Endodermal cell (in vitro differentiated cells): ENCODE measurements at regions not wholly inside any gene's neighbourhood (a gene's known extent, or its start where the extent isn't known, plus 50 kb on each side); places are given as distances from the start of the nearest gene placed in this dataset.

Source experiments
- DNase-seq: peaks from one replicate; pipeline ENCODE4 v3.0.0-alpha.2; 2017
- H3K27ac ChIP-seq: 2 replicates; pipeline ENCODE4 v1.5.1; 2013; ENCODE audit warnings: mild to moderate bottlenecking, low read depth, low read length, moderate library complexity
- H3K27me3 ChIP-seq: 2 replicates; pipeline ENCODE4 v1.6.1; 2013; ENCODE audit warnings: mild to moderate bottlenecking, low read length, moderate library complexity; ENCODE audit not compliant: insufficient read depth, control insufficient read depth, poor library complexity, severe bottlenecking
- H3K36me3 ChIP-seq: 2 replicates; pipeline ENCODE4 v1.7.0; 2013; ENCODE audit warnings: mild to moderate bottlenecking, low read length, moderate library complexity; ENCODE audit not compliant: control insufficient read depth, insufficient read depth
- H3K4me1 ChIP-seq: one replicate; pipeline ENCODE4 v1.7.0; 2013; ENCODE audit warnings: low read length; ENCODE audit not compliant: control insufficient read depth, insufficient read depth
- H3K4me3 ChIP-seq: 2 replicates; pipeline ENCODE4 v1.5.1; 2013; ENCODE audit warnings: mild to moderate bottlenecking, low read length, moderate library complexity
- H3K9ac ChIP-seq: 2 replicates; pipeline ENCODE4 v1.6.1; 2013; ENCODE audit warnings: mild to moderate bottlenecking, low read length, moderate library complexity; ENCODE audit not compliant: poor library complexity, severe bottlenecking; ENCODE audit errors: extremely low read depth
- H3K9me3 ChIP-seq: 2 replicates; pipeline ENCODE4 v1.6.1; 2013; ENCODE audit warnings: mild to moderate bottlenecking, low read length, moderate library complexity; ENCODE audit not compliant: control insufficient read depth
- H3K27ac Mint-ChIP-seq: 2 replicates; pipeline ENCODE4 v1.8.0; 2020; ENCODE audit warnings: mixed read lengths
- H3K27me3 Mint-ChIP-seq: 2 replicates; pipeline ENCODE4 v1.8.0; 2021; ENCODE audit warnings: mild to moderate bottlenecking, mixed read lengths; ENCODE audit not compliant: insufficient read depth
- H3K36me3 Mint-ChIP-seq: 2 replicates; pipeline ENCODE4 v1.8.0; 2020; ENCODE audit warnings: low read depth, mixed read lengths
- H3K4me1 Mint-ChIP-seq: 2 replicates; pipeline ENCODE4 v1.8.0; 2020; ENCODE audit warnings: mixed read lengths
- H3K4me3 Mint-ChIP-seq: 2 replicates; pipeline ENCODE4 v1.8.0; 2020; ENCODE audit warnings: mild to moderate bottlenecking, moderate library complexity, mixed read lengths
- H3K9me3 Mint-ChIP-seq: 2 replicates; pipeline ENCODE4 v1.8.0; 2020; ENCODE audit warnings: mild to moderate bottlenecking, mixed read lengths
- CTCF ChIP-seq: fragments of 200-600 bp; sonication (generic); conservative IDR thresholded peaks from 2 replicates; pipeline ENCODE4 v1.5.0; 2021; ENCODE audit warnings: antibody characterized with exemption, mild to moderate bottlenecking
- WGBS, 2 experiments: methylation state at CpG; one replicate each; pipeline versions ENCODE4 v1.1.5 to v1.1.7; 2013; ENCODE audit warnings: missing lambda C conversion rate in 2 of 2, mixed read lengths in 1 of 2; ENCODE audit not compliant: insufficient coverage in 1 of 2, insufficient read length in 1 of 2; 5-methylcytosine and 5-hydroxymethylcytosine counted together

- peaks cover 25% of the 10 kb centered on the region for H3K27me3 ChIP-seq
- peaks cover 11% of the 10 kb centered on the region for H3K4me1 Mint-ChIP-seq
- 94 to 100% methylated on average over 1 to 3 of the region's 3 CpGs for WGBS, 2 experiments
- H3K27ac Mint-ChIP-seq: no peak overlapping the region
- H3K36me3 ChIP-seq: no peaks in the 10 kb centered on the region
- no peak for DNase-seq
- H3K9me3 Mint-ChIP-seq: no peaks in the 10 kb centered on the region
- no peak for TF ChIP-seq CTCF
- H3K27ac ChIP-seq: no peak overlapping the region
- H3K27me3 Mint-ChIP-seq: peaks cover 23% of the 10 kb centered on the region
- H3K36me3 Mint-ChIP-seq: no peaks in the 10 kb centered on the region
- no peak overlapping the region for H3K4me3 Mint-ChIP-seq
- H3K9ac ChIP-seq: no peak overlapping the region
- H3K4me1 ChIP-seq: peaks cover 9% of the 10 kb centered on the region
- H3K9me3 ChIP-seq: no peaks in the 10 kb centered on the region
- no peak overlapping the region for H3K4me3 ChIP-seq
Measured at GRCh38 chr3:69669070-69669469, 70.2 kb upstream of the MITF start.

GRCh38 chr3:69665026-69665737 is 74.1 kb upstream of the MITF start:
- no peaks in the 10 kb centered on the region for H3K9me3 ChIP-seq
- DNase-seq: peak; percentile 67
- no peak overlapping the region for H3K27ac ChIP-seq
- Mint-ChIP-seq H3K27me3 (peaks cover 11% of the 10 kb centered on the region), H3K27ac (no peak overlapping the region), H3K4me1 (peaks cover 11% of the 10 kb centered on the region), H3K9me3 (peaks cover 12% of the 10 kb centered on the region), H3K36me3 (peaks cover under 1% of the 10 kb centered on the region), H3K4me3 (no peak overlapping the region)
- WGBS, 2 experiments: 69% methylated on average over 4 of the region's 4 CpGs; no CpG with 5 or more reads in 1 of the 2 experiments
- TF ChIP-seq CTCF: no peak
- H3K27me3 ChIP-seq: no peaks in the 10 kb centered on the region
- no peak overlapping the region for H3K4me3 ChIP-seq
- no peaks in the 10 kb centered on the region for H3K36me3 ChIP-seq
- peaks cover 9% of the 10 kb centered on the region for H3K4me1 ChIP-seq
- H3K9ac ChIP-seq: no peak overlapping the region

GRCh38 chr3:69660631-69661030 is 78.6 kb upstream of the MITF start:
- TF ChIP-seq CTCF: no peak
- 97 to 98% methylated on average over 13 to 36 of the region's 36 CpGs for WGBS, 2 experiments
- H3K27me3 Mint-ChIP-seq: peaks cover 20% of the 10 kb centered on the region

More at GRCh38 chr3:69660631-69661030, 78.6 kb upstream of the MITF start:
- Histone ChIP-seq H3K4me1 (peaks cover 7% of the 10 kb centered on the region), H3K9ac (no peak overlapping the region), H3K36me3 (no peaks in the 10 kb centered on the region), H3K27ac (no peak overlapping the region), H3K9me3 (peaks cover 22% of the 10 kb centered on the region), H3K4me3 (no peak overlapping the region), H3K27me3 (peaks cover 17% of the 10 kb centered on the region)
- Mint-ChIP-seq H3K4me1 (peaks cover 15% of the 10 kb centered on the region), H3K9me3 (peaks cover 32% of the 10 kb centered on the region), H3K4me3 (no peak overlapping the region), H3K36me3 (peaks cover 3% of the 10 kb centered on the region), H3K27ac (no peak overlapping the region)
- no peak for DNase-seq
